SK-N-SH (cell line): ENCODE measurements at regions not wholly inside any gene's neighbourhood (a gene's known extent, or its start where the extent isn't known, plus 50 kb on each side); places are given as distances from the start of the nearest gene placed in this dataset.

Experiments used
- CTCF ChIA-PET: fragments of 300-600, 350-600 bp; formaldehyde crosslinking; extraction: SDS; loops from one replicate; lab custom pipeline; 2021; lab: Yijun Ruan, JAX
- POLR2A ChIA-PET: fragments of 350-600 bp; sonication (Branson Sonifier 250); formaldehyde crosslinking; extraction: SDS; loops from one replicate; lab custom pipeline; 2020; ENCODE audit warnings: antibody characterized with exemption, inconsistent platforms; lab: Yijun Ruan, JAX
- DNase-seq: peaks from one replicate; pipeline ENCODE4 v3.0.0; 2012
- H2AFZ ChIP-seq: fragments of 200-600 bp; sonication (generic); 2 replicates; pipeline ENCODE4 v1.8.1; 2016; ENCODE audit warnings: antibody characterized with exemption, mild to moderate bottlenecking, low read depth
- H3F3A ChIP-seq: fragments of 200-600 bp; sonication (generic); replicated peaks from 2 replicates; pipeline ENCODE3; 2016; ENCODE audit warnings: antibody characterized with exemption, mild to moderate bottlenecking; ENCODE audit not compliant: insufficient read depth
- H3K27ac ChIP-seq, 2 experiments: fragments of 200-500 bp in 1 of 2; fragments of 200-600 bp in 1 of 2; sonication (Bioruptor generic) in 1 of 2; sonication (generic), shearing (Covaris generic) in 1 of 2; 2 replicates each; pipeline versions ENCODE4 v1.5.1 to v1.6.1; 2014 to 2016; ENCODE audit warnings: low read depth in 2 of 2, inconsistent platforms in 1 of 2, low read length in 1 of 2, mild to moderate bottlenecking in 1 of 2, mixed read lengths in 1 of 2
- H3K27me3 ChIP-seq: fragments of 200-600 bp; sonication (generic), shearing (Covaris generic); 2 replicates; pipeline ENCODE4 v1.6.1; 2016; ENCODE audit warnings: mixed run types; ENCODE audit not compliant: insufficient read depth
- H3K36me3 ChIP-seq, 2 experiments: fragments of 200-500 bp in 1 of 2; fragments of 200-600 bp in 1 of 2; sonication (Bioruptor generic) in 1 of 2; sonication (generic) in 1 of 2; replicated peaks in 1 of 2; 2 replicates each; pipeline versions ENCODE3 to v1.5.1; 2014 to 2016; ENCODE audit warnings: low read length in 1 of 2, mild to moderate bottlenecking in 1 of 2; ENCODE audit not compliant: insufficient read depth in 2 of 2, control insufficient read depth in 1 of 2
- H3K4me1 ChIP-seq, 2 experiments: fragments of 200-500 bp in 1 of 2; fragments of 200-600 bp in 1 of 2; sonication (Bioruptor generic) in 1 of 2; sonication (generic), shearing (Covaris generic) in 1 of 2; 2 replicates each; pipeline versions ENCODE4 v1.5.1 to v1.6.1; 2014 to 2016; ENCODE audit warnings: low read depth in 1 of 2, low read length in 1 of 2, mixed run types in 1 of 2; ENCODE audit not compliant: insufficient read depth in 2 of 2, control insufficient read depth in 1 of 2
- H3K4me2 ChIP-seq: fragments of 200-600 bp; sonication (generic), shearing (Covaris generic); 2 replicates; pipeline ENCODE4 v1.6.1; 2017; ENCODE audit warnings: mixed run types
- H3K4me3 ChIP-seq, 2 experiments: fragments of 200-500 bp in 1 of 2; fragments of 200-600 bp in 1 of 2; sonication (Bioruptor generic) in 1 of 2; sonication (generic), shearing (Covaris generic) in 1 of 2; 2 replicates each; pipeline versions ENCODE4 v1.5.1 to v1.8.1; 2014 to 2016; ENCODE audit warnings: low read depth in 2 of 2, inconsistent platforms in 1 of 2, low read length in 1 of 2, mild to moderate bottlenecking in 1 of 2, mixed read lengths in 1 of 2, moderate library complexity in 1 of 2
- H3K79me2 ChIP-seq: fragments of 200-600 bp; sonication (generic); 2 replicates; pipeline ENCODE4 v1.8.1; 2017; ENCODE audit warnings: mild to moderate bottlenecking; ENCODE audit not compliant: insufficient read depth
- H3K9ac ChIP-seq: fragments of 200-600 bp; sonication (generic); 2 replicates; pipeline ENCODE4 v1.6.1; 2017; ENCODE audit warnings: mixed run types
- H3K9me2 ChIP-seq: fragments of 200-600 bp; sonication (generic); 2 replicates; pipeline ENCODE4 v1.6.1; 2017; ENCODE audit warnings: mixed run types
- H3K9me3 ChIP-seq: fragments of 200-600 bp; sonication (generic); 2 replicates; pipeline ENCODE4 v1.6.1; 2017; ENCODE audit warnings: mixed run types, mild to moderate bottlenecking, moderate library complexity
- H4K20me1 ChIP-seq: fragments of 200-600 bp; sonication (generic); 2 replicates; pipeline ENCODE4 v1.6.1; 2017; ENCODE audit warnings: mild to moderate bottlenecking, mixed run types; ENCODE audit not compliant: insufficient read depth
- CHD2 ChIP-seq: fragments of 150-350 bp; IDR thresholded peaks from 2 replicates; pipeline ENCODE4 v1.6.1; 2018; ENCODE audit warnings: low read length; ENCODE audit not compliant: partially characterized antibody
- EZH2phosphoT487 ChIP-seq: fragments of 200-600 bp; sonication (generic); IDR thresholded peaks from 2 replicates; pipeline ENCODE4 v1.6.1; 2017; ENCODE audit warnings: low read depth, mixed run types, mild to moderate bottlenecking, antibody characterized with exemption, moderate library complexity, borderline replicate concordance
- FOXJ3 ChIP-seq: sonication (generic); formaldehyde crosslinking; IDR thresholded peaks from 2 replicates; pipeline ENCODE4 v1.5.1; 2020; ENCODE audit warnings: mild to moderate bottlenecking, missing genetic modification reagents
- FOXM1 ChIP-seq: IDR thresholded peaks from 2 replicates; pipeline ENCODE4 v1.4.0; 2012; ENCODE audit warnings: low read depth, mild to moderate bottlenecking
- JUND ChIP-seq: IDR thresholded peaks from 2 replicates; pipeline ENCODE4 v1.4.0; 2012
- NFIC ChIP-seq: IDR thresholded peaks from 2 replicates; pipeline ENCODE4 v1.4.0; 2012; ENCODE audit warnings: borderline replicate concordance
- NRF1 ChIP-seq: IDR thresholded peaks from 2 replicates; pipeline ENCODE4 v1.6.1; 2012; ENCODE audit warnings: low read depth, mild to moderate bottlenecking, low read length
- POLR2AphosphoS5 ChIP-seq: IDR thresholded peaks from 2 replicates; pipeline ENCODE4 v1.6.1; 2012; ENCODE audit warnings: low read depth, low read length
- RAD21 ChIP-seq: IDR thresholded peaks from 2 replicates; pipeline ENCODE4 v1.6.1; 2012; ENCODE audit warnings: mild to moderate bottlenecking, low read length
- RCOR1 ChIP-seq: fragments of 150-350 bp; IDR thresholded peaks from 2 replicates; pipeline ENCODE4 v1.6.1; 2017; ENCODE audit warnings: antibody characterized with exemption, low read length
- TAF1 ChIP-seq: IDR thresholded peaks from 2 replicates; pipeline ENCODE4 v1.6.1; 2012; ENCODE audit warnings: low read depth, mild to moderate bottlenecking, low read length, moderate library complexity, borderline replicate concordance
- TCF12 ChIP-seq: IDR thresholded peaks from 2 replicates; pipeline ENCODE4 v1.4.0; 2012
- YY1 ChIP-seq: IDR thresholded peaks from 2 replicates; pipeline ENCODE4 v1.4.0; 2012; ENCODE audit warnings: low read depth, mild to moderate bottlenecking
- WGBS: methylation state at CpG from one replicate; pipeline ENCODE4 v1.1.6; 2017; ENCODE audit warnings: low lambda C conversion rate; 5-methylcytosine and 5-hydroxymethylcytosine counted together
- TF ChIP-seq, protein P1 (sequence below): IDR thresholded peaks from 2 replicates; pipeline ENCODE4; 2012
- TF ChIP-seq, protein P2 (sequence below): fragments of 150-350 bp; IDR thresholded peaks from 2 replicates; pipeline ENCODE4 v1.6.1; 2017; ENCODE audit warnings: antibody characterized with exemption, low read length, low read depth, borderline replicate concordance
- TF ChIP-seq, protein P3 (sequence below): IDR thresholded peaks from 2 replicates; pipeline ENCODE4 v1.4.0; 2012; ENCODE audit warnings: low read depth, borderline replicate concordance

DNA sequence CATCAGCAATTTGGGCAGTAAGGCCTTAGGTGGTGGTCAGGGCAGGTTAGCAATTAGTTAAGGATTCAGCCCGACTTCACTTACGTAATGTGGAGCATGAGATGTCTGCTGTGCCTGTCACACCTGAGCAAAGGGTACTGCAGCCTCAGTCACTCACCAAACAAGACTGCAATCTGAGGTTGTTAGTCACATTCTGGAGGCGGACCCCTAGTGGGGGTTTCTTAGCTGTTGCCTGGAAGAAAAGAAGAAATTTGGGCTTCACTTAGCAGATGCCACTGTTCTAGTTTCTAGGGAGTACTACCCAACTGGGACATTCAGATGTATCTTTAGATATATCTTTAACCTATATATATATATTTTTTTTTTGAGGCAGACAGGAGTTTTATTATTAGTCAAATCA, 529.9 kb downstream of the SLC4A3 start:
- H3K9me3 ChIP-seq = no peaks in the 10 kb centered on the region
- TF ChIP-seq YY1 = no peak
- no peak for TF ChIP-seq TAF1
- no peak for TF ChIP-seq RCOR1
- no peak for TF ChIP-seq CHD2
- TF ChIP-seq NRF1 = no peak
- TF ChIP-seq EZH2phosphoT487 = no peak
- TF ChIP-seq, protein P1, sequence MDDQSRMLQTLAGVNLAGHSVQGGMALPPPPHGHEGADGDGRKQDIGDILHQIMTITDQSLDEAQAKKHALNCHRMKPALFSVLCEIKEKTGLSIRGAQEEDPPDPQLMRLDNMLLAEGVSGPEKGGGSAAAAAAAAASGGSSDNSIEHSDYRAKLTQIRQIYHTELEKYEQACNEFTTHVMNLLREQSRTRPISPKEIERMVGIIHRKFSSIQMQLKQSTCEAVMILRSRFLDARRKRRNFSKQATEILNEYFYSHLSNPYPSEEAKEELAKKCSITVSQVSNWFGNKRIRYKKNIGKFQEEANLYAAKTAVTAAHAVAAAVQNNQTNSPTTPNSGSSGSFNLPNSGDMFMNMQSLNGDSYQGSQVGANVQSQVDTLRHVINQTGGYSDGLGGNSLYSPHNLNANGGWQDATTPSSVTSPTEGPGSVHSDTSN = no peak
- no peak for TF ChIP-seq FOXJ3 (CRISPR knock-in tag)
- no peak for TF ChIP-seq JUND
- TF ChIP-seq TCF12 = no peak
- H3K4me2 ChIP-seq = no peak overlapping the region
- no peak overlapping the region for H2AFZ ChIP-seq
- H3K36me3 ChIP-seq = no peaks in the 10 kb centered on the region
- no peak for DNase-seq
- no peak overlapping the region for H3K27ac ChIP-seq
- no peaks in the 10 kb centered on the region for H3F3A ChIP-seq
- no peaks in the 10 kb centered on the region for H3K4me1 ChIP-seq
- ChIA-PET CTCF (interaction anchor here (1.0 kb wide), 1 partner anchor 23 kb away, joined by 3 read pairs; no protein-coding TSS in a partner anchor), POLR2A (no interaction called here)
- H3K79me2 ChIP-seq = no peaks in the 10 kb centered on the region
- no peak overlapping the region for H3K4me3 ChIP-seq
- H3K9ac ChIP-seq = no peak overlapping the region
- WGBS = 68% methylated on average over 3 of the region's 3 CpGs
- no peaks in the 10 kb centered on the region for H4K20me1 ChIP-seq
- no peaks in the 10 kb centered on the region for H3K27me3 ChIP-seq
- H3K9me2 ChIP-seq = no peaks in the 10 kb centered on the region

DNA sequence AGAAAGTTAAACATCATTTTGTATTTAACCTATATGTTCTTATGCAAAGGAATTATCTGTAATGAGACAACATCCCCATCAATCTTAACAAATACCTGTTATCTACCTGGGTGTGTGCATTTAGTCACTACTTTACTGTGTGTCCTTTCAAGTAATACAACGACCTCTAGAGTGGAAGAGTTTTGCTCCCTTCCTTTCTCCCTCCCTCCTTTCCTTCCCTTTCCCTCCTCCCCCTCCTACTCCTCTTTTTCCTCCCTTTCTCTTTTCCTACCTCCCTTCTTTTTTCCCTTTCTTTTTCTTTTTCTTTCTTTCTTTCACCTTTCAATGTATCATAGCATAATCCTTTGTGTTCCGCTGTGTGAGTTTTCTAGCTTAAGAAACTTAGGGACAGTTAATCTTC, 532.3 kb downstream of the SLC4A3 start:
- Histone ChIP-seq H2AFZ (no peak overlapping the region), H3K9ac (no peak overlapping the region), H3K4me2 (no peak overlapping the region), H3K79me2 (no peaks in the 10 kb centered on the region), H3K4me3 (no peak overlapping the region), H4K20me1 (no peaks in the 10 kb centered on the region), H3K9me2 (no peaks in the 10 kb centered on the region), H3K4me1 (no peaks in the 10 kb centered on the region), H3K27me3 (no peaks in the 10 kb centered on the region), H3F3A (no peaks in the 10 kb centered on the region), H3K27ac (no peak overlapping the region), H3K9me3 (no peaks in the 10 kb centered on the region), H3K36me3 (no peaks in the 10 kb centered on the region)
- TF ChIP-seq POLR2AphosphoS5 = no peak
- no peak for TF ChIP-seq NFIC
- no peak for TF ChIP-seq FOXM1
- no peak for TF ChIP-seq RAD21
- TF ChIP-seq, protein P2, sequence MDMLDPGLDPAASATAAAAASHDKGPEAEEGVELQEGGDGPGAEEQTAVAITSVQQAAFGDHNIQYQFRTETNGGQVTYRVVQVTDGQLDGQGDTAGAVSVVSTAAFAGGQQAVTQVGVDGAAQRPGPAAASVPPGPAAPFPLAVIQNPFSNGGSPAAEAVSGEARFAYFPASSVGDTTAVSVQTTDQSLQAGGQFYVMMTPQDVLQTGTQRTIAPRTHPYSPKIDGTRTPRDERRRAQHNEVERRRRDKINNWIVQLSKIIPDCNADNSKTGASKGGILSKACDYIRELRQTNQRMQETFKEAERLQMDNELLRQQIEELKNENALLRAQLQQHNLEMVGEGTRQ = no peak
- TF ChIP-seq, protein P3, sequence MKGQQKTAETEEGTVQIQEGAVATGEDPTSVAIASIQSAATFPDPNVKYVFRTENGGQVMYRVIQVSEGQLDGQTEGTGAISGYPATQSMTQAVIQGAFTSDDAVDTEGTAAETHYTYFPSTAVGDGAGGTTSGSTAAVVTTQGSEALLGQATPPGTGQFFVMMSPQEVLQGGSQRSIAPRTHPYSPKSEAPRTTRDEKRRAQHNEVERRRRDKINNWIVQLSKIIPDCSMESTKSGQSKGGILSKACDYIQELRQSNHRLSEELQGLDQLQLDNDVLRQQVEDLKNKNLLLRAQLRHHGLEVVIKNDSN = no peak
- TF ChIP-seq YY1 = no peak
- CTCF ChIA-PET = no interaction called here
- DNase-seq = no peak
- POLR2A ChIA-PET = no interaction called here
- 13% methylated on average over 2 of the region's 2 CpGs for WGBS
